Common myeloid progenitor, CD34-positive (primary cell): ENCODE measurements at regions not wholly inside any gene's neighbourhood (a gene's known extent, or its start where the extent isn't known, plus 50 kb on each side); places are given as distances from the start of the nearest gene placed in this dataset.

Source experiments
- CTCF ChIA-PET: fragments of 350-600 bp; sonication (Branson Sonifier 250); formaldehyde crosslinking; loops from one replicate; lab custom pipeline; 2021; ENCODE audit warnings: antibody characterized with exemption; lab: Charles Lee
- POLR2A ChIA-PET: fragments of 350-600 bp; sonication (Branson Sonifier 250); formaldehyde crosslinking; loops from one replicate; lab custom pipeline; 2021; ENCODE audit warnings: antibody characterized with exemption; lab: Charles Lee
- DNase-seq, 3 donors: peaks; one replicate each; pipeline versions ENCODE4 v3.0.0 to v3.0.0-alpha.2; 2013
- H3K27ac ChIP-seq, 2 experiments: 1 replicate in 1 of 2; 2 replicates in 1 of 2; pipeline ENCODE4 v1.7.0; 2013; ENCODE audit warnings: inconsistent platforms in 2 of 2, low read length in 2 of 2, mild to moderate bottlenecking in 2 of 2, low read depth in 1 of 2, moderate library complexity in 1 of 2; ENCODE audit not compliant: severe bottlenecking in 2 of 2, insufficient read depth in 1 of 2, poor library complexity in 1 of 2
- H3K27me3 ChIP-seq, 5 experiments: replicated peaks in 2 of 5; 1 replicate in 3 of 5; 2 replicates in 2 of 5; pipeline versions ENCODE4 v1.6.1 to v1.7.0; 2013; ENCODE audit warnings: low read length in 4 of 5, mild to moderate bottlenecking in 2 of 5, moderate library complexity in 2 of 5, inconsistent platforms in 1 of 5; ENCODE audit not compliant: insufficient read depth in 5 of 5, control insufficient read depth in 4 of 5
- H3K36me3 ChIP-seq, 4 experiments: 1 replicate in 2 of 4; 2 replicates in 2 of 4; pipeline versions ENCODE4 v1.6.1 to v1.7.0; 2013; ENCODE audit warnings: low read length in 3 of 4, control low read depth in 1 of 4, mild to moderate bottlenecking in 1 of 4; ENCODE audit not compliant: control insufficient read depth in 4 of 4, insufficient read depth in 4 of 4
- H3K4me1 ChIP-seq, 4 experiments: 1 replicate in 3 of 4; 2 replicates in 1 of 4; pipeline versions ENCODE4 v1.6.1 to v1.7.1; 2013; ENCODE audit warnings: low read length in 3 of 4, mild to moderate bottlenecking in 3 of 4, control low read depth in 1 of 4, inconsistent platforms in 1 of 4, moderate library complexity in 1 of 4; ENCODE audit not compliant: control insufficient read depth in 4 of 4, insufficient read depth in 4 of 4; ENCODE audit errors: control extremely low read depth in 1 of 4
- H3K4me3 ChIP-seq, 7 experiments: 1 replicate in 4 of 7; 2 replicates in 3 of 7; pipeline versions ENCODE4 v1.5.1 to v1.7.0; 2013; ENCODE audit warnings: mild to moderate bottlenecking in 7 of 7, low read length in 6 of 7, moderate library complexity in 6 of 7, inconsistent platforms in 2 of 7, low read depth in 2 of 7, control low read depth in 1 of 7; ENCODE audit not compliant: insufficient read depth in 4 of 7, control insufficient read depth in 1 of 7; ENCODE audit errors: extremely low read depth in 1 of 7
- H3K9me3 ChIP-seq, 5 experiments: 1 replicate in 4 of 5; 2 replicates in 1 of 5; pipeline versions ENCODE4 v1.6.1 to v1.7.1; 2013; ENCODE audit warnings: low read length in 4 of 5, mild to moderate bottlenecking in 2 of 5, inconsistent platforms in 1 of 5, low read depth in 1 of 5, moderate library complexity in 1 of 5; ENCODE audit not compliant: control insufficient read depth in 4 of 5, insufficient read depth in 2 of 5; ENCODE audit errors: control extremely low read depth in 1 of 5
- WGBS: methylation state at CpG from one replicate; pipeline ENCODE4 v1.1.5; 2013; ENCODE audit not compliant: insufficient coverage; 5-methylcytosine and 5-hydroxymethylcytosine counted together

DNA sequence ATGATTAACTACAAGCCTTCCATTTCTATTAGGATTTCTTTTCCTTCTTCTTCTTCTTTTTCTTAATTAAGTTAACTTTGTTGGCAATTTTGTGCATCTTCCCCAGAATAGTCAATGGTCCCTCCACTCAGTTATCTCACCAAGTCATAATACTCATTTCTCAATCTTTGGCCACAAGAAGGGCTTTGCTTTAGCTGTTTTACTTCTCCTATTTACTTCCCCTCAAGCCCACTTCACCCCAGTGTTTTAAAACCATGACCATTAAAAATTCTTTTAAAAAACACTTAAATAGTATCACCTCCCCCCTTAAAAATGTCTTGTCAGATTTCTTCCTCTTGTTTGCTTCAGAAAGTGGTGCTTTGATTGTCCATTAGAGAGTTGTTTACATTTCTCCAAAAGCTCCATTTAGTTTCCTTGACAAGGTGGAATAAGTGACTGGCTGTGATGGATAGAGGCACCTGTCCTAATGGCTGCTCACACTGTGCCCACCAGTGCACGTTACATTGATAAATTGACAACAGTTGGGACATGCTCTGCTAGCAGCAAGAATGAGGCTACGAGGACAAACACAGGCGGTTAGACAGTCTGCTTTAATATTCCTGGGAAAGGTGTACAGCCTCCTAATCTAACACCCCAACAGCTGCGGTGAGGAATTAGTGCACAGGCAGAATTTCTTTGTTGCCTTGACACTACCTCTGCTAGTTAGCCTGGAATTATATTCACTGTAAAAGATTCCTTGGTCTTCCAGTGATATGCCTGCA lies 354.7 kb downstream of the LMO4 start:
- Histone ChIP-seq H3K27me3 (no peaks in the 10 kb centered on the region), H3K9me3 (peaks cover 0 to 3% (median 0%) of the 10 kb centered on the region in 5 experiments), H3K36me3 (no peaks in the 10 kb centered on the region), H3K4me1 (peaks cover 5 to 15% (median 9%) of the 10 kb centered on the region in 4 experiments), H3K4me3 (no peak overlapping the region), H3K27ac (no peak overlapping the region)
- DNase-seq = peak; percentile 7 to 71 (median 66)
- POLR2A ChIA-PET = no interaction called here
- CTCF ChIA-PET = interaction anchor here (1.2 kb wide), 1 partner anchor 531 kb away, joined by 3 read pairs; no protein-coding TSS in a partner anchor
- WGBS = 100% methylated on average over 3 of the region's 4 CpGs

DNA sequence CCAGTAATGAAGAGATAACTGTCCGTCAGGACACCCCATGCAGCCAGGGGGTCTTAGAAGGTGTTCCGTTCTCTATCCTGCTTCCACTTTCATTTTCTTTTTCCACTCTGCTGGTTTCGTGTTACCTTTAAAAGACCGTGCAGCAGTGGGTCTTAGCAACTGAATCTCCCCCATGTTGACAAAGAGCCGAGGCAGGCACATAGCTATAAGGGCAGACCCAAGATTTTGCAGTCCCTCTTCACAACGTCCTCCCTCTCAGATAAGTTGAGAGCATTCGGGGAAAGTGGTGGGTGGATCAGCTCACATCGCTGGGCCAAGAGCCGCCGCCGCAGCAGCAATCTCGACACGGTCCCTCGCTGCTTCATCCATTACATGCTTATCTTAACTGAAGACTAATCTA lies 355.5 kb downstream of the LMO4 start:
- no peak overlapping the region for H3K27ac ChIP-seq
- POLR2A ChIA-PET = no interaction called here
- CTCF ChIA-PET = interaction anchor here (1.2 kb wide), 1 partner anchor 531 kb away, joined by 3 read pairs; no protein-coding TSS in a partner anchor

DNA sequence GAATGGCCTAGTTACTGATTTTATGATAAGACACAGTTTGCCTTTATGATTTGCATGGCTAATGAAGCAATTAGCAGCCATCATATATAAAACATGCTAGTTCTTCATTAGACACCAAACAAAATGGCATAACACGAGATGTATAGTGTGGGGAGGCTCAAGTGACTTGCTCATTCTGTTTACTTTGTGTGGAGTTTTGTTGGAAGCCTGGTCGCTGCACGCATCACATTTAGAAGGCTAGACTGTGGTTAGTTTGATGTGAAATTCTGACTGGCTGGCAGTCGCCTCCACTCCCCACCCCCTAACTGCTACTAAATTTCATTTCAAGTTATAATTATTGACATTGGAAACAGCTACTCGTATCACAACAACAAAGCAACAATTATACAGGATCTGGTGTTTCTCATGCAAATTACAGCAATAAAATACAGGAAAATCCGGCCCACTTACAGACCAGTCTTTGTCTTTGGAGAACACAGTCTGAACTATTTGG lies 356.1 kb downstream of the LMO4 start:
- H3K4me3 ChIP-seq = peak overlapping the region in 1 of 7 experiments; percentile 51
- 100% methylated on average over 2 of the region's 6 CpGs for WGBS

More for the DNA sequence above, 355.5 kb downstream of the LMO4 start:
- peaks cover 0 to 3% (median 0%) of the 10 kb centered on the region in 5 experiments for H3K9me3 ChIP-seq
- 81% methylated on average over 6 of the region's 14 CpGs for WGBS
- no peaks in the 10 kb centered on the region for H3K27me3 ChIP-seq
- DNase-seq = peak in 2 of 3 donors; percentile 24 to 36
- H3K4me3 ChIP-seq = peak overlapping the region in 1 of 7 experiments; percentile 51
- H3K36me3 ChIP-seq = no peaks in the 10 kb centered on the region
- H3K4me1 ChIP-seq = peaks cover 5 to 11% (median 9%) of the 10 kb centered on the region in 4 experiments

DNA sequence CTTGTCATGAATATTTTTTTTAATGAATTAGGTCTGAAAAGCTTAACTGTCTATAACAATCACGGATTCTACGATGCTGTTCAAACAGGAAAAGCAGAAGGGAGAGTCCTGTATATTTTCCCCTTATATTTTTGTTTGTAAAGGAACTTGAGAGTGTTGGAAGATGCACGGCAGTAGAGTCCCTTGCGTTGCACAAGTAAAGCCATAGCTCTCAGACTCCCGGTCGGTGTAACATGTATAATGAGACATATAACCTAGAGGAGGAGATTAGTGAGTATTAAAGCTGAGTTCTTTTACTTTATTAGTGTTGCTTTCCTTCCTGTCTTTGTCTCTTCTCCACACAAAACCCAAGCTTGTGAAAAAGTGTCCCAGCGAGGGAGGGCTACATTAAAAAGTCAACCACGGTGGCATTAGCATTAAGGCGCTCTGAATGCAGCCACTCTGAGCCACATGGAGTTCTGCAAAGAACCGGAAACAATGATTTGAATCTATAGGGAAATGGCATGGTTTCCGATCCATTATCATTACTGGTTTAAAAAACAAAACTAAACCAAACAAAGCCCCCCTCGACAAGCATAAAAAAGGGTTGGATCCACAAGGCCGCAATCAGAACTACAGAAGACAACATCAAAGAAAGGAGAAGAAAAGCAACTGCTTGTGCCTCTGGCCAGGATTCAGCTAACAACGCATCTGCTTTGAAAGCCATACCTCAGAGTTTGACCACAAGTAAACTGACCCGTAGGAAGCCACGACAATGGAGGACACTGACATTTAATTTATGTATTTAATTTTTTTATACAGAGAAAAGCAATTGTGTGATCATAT lies 356.8 kb downstream of the LMO4 start:
- ChIA-PET POLR2A (no interaction called here), CTCF (no interaction called here)
- H3K9me3 ChIP-seq = no peaks in the 10 kb centered on the region
- DNase-seq = no peak
- no peak overlapping the region for H3K4me3 ChIP-seq
- 87% methylated on average over 12 of the region's 16 CpGs for WGBS
- H3K36me3 ChIP-seq = no peaks in the 10 kb centered on the region
- H3K27me3 ChIP-seq = no peaks in the 10 kb centered on the region
- peaks cover 5 to 11% (median 9%) of the 10 kb centered on the region in 4 experiments for H3K4me1 ChIP-seq
- H3K27ac ChIP-seq = no peak overlapping the region

More for the DNA sequence above, 356.1 kb downstream of the LMO4 start:
- POLR2A ChIA-PET = no interaction called here
- no peaks in the 10 kb centered on the region for H3K36me3 ChIP-seq
- no peak overlapping the region for H3K27ac ChIP-seq
- H3K9me3 ChIP-seq = no peaks in the 10 kb centered on the region
- H3K27me3 ChIP-seq = no peaks in the 10 kb centered on the region
- peaks cover 5 to 11% (median 9%) of the 10 kb centered on the region in 4 experiments for H3K4me1 ChIP-seq
- no peak for DNase-seq
- CTCF ChIA-PET = no interaction called here

DNA sequence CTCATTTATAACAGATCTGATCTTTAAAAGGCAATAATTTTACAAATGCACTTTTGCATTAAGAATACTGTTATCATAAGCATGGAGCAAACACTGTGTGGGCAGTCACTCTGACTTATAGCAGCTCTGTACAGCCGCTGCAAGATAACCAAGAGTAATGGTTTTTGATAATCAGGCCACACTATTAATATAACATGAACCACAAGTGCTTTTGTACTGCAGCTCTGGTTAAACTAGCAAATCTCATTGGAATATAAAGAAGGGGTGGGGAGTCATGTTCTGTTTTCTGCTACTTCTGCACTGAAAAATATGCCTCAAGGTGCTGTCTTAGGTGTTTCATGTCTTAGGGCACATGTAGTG lies 357.4 kb downstream of the LMO4 start:
- Histone ChIP-seq H3K36me3 (no peaks in the 10 kb centered on the region), H3K27ac (no peak overlapping the region), H3K27me3 (no peaks in the 10 kb centered on the region), H3K4me1 (peaks cover 5 to 11% (median 9%) of the 10 kb centered on the region in 4 experiments), H3K4me3 (no peak overlapping the region), H3K9me3 (no peaks in the 10 kb centered on the region)
- no CpG with 5 or more reads among the region's 1 CpG for WGBS
- no peak for DNase-seq
- ChIA-PET POLR2A (no interaction called here), CTCF (no interaction called here)

DNA sequence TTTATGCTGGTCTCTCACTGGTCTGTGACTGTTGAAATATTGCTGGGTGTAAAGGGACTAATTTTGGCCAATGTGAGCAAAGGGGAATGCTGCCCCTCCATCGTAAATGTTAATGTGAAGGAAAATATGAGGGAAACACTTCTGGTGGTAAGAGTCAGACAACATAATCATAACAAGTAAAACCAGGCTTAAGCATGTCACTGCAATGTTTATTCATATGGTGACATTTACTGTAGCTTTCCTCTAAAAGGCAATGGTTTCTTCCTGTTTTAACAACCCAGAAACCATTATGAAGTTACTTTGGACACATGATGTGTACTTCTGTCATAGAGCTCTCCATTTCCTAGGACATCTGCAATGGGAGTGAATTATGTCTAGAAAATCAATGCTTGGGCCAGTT lies 358.0 kb downstream of the LMO4 start:
- Histone ChIP-seq H3K27ac (no peak overlapping the region), H3K36me3 (no peaks in the 10 kb centered on the region), H3K9me3 (no peaks in the 10 kb centered on the region), H3K27me3 (no peaks in the 10 kb centered on the region), H3K4me1 (peaks cover 5 to 11% (median 9%) of the 10 kb centered on the region in 4 experiments), H3K4me3 (no peak overlapping the region)
- CTCF ChIA-PET = no interaction called here
- POLR2A ChIA-PET = no interaction called here
- DNase-seq = no peak
- WGBS = no CpG with 5 or more reads among the region's 1 CpG
